ENCODE measurements at regions not wholly inside any gene's neighbourhood (a gene's known extent, or its start where the extent isn't known, plus 50 kb on each side); places are given as distances from the start of the nearest gene placed in this dataset.
A peak's percentile ranks its signal among the peaks of the same experiment; 100 is the strongest.

- H3K9me3 Mint-ChIP-seq = peaks cover 5% of the 10 kb centered on the region; the same call in 2 of the 3 replicates
- Histone ChIP-seq H3K4me2 (peak overlapping the region; percentile 36), H3K9me2 (ENCODE audit: insufficient read depth) (0 out of 2 replicates have a peak, but pooled peaks cover 4% of the 10 kb centered on the region), H3K27me3 (ENCODE audit: insufficient read depth) (no peaks in the 10 kb centered on the region), H3K4me1 (ENCODE audit: insufficient read depth) (peaks cover 27% of the 10 kb centered on the region), H3F3A (replicated peaks; ENCODE audit: low read depth) (no peaks in the 10 kb centered on the region), H4K20me1 (replicated peaks; ENCODE audit: insufficient read depth) (no peaks in the 10 kb centered on the region), H3K79me2 (replicated peaks; ENCODE audit: insufficient read depth) (no peaks in the 10 kb centered on the region), H3K4me3 (no peak overlapping the region; the same call in 1 of the 2 replicates), H2AFZ (no peak overlapping the region), H3K27ac (ENCODE audit: low read depth) (no peak overlapping the region), H3K36me3 (ENCODE audit: insufficient read depth) (no peaks in the 10 kb centered on the region)
- peak; percentile 75 for ATAC-seq
- H3K36me3 Mint-ChIP-seq (ENCODE audit: low read depth) = no peaks in the 10 kb centered on the region
- no peaks in the 10 kb centered on the region for H3K27me3 Mint-ChIP-seq (ENCODE audit: insufficient read depth, low read depth, poor library complexity)
- peaks cover 39% of the 10 kb centered on the region for H3K4me1 Mint-ChIP-seq
- DNase-seq (ENCODE audit: low spot score) = no peak
- H3K4me3 Mint-ChIP-seq = no peak overlapping the region
- H3K27ac Mint-ChIP-seq = peak overlapping the region; percentile 54; the same call in 1 of the 2 replicates
- TF ChIP-seq EZH2phosphoT487 (IDR thresholded peaks at IDR 0.05; ENCODE audit: unreplicated experiment) (no peak), STAT1 (IDR thresholded peaks at IDR 0.05; ENCODE audit: unreplicated experiment) (no peak), NANOG (IDR thresholded peaks at IDR 0.05; ENCODE audit: borderline replicate concordance) (no peak), ETS1 (IDR thresholded peaks at IDR 0.05) (no peak), CREB1 (CRISPR knock-in tag; IDR thresholded peaks at IDR 0.05; ENCODE audit: low read depth) (no peak), ZNF114 (CRISPR knock-in tag; IDR thresholded peaks at IDR 0.05) (no peak), EZH2 (IDR thresholded peaks at IDR 0.05; ENCODE audit: low read depth, unreplicated experiment) (no peak), ZNF462 (CRISPR knock-in tag; IDR thresholded peaks at IDR 0.05) (no peak), JUNB (IDR thresholded peaks at IDR 0.05; ENCODE audit: unreplicated experiment) (no peak), ZNF331 (CRISPR knock-in tag; IDR thresholded peaks at IDR 0.05; ENCODE audit: low read depth) (no peak), POLR2AphosphoS5 (IDR thresholded peaks at IDR 0.05; ENCODE audit: low read depth) (no peak)
- TF ChIP-seq, protein P1, sequence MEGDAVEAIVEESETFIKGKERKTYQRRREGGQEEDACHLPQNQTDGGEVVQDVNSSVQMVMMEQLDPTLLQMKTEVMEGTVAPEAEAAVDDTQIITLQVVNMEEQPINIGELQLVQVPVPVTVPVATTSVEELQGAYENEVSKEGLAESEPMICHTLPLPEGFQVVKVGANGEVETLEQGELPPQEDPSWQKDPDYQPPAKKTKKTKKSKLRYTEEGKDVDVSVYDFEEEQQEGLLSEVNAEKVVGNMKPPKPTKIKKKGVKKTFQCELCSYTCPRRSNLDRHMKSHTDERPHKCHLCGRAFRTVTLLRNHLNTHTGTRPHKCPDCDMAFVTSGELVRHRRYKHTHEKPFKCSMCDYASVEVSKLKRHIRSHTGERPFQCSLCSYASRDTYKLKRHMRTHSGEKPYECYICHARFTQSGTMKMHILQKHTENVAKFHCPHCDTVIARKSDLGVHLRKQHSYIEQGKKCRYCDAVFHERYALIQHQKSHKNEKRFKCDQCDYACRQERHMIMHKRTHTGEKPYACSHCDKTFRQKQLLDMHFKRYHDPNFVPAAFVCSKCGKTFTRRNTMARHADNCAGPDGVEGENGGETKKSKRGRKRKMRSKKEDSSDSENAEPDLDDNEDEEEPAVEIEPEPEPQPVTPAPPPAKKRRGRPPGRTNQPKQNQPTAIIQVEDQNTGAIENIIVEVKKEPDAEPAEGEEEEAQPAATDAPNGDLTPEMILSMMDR (conservative IDR thresholded peaks at IDR 0.05; ENCODE audit: low read depth in 2 of 2) = no peak
- TF ChIP-seq, protein P2, sequence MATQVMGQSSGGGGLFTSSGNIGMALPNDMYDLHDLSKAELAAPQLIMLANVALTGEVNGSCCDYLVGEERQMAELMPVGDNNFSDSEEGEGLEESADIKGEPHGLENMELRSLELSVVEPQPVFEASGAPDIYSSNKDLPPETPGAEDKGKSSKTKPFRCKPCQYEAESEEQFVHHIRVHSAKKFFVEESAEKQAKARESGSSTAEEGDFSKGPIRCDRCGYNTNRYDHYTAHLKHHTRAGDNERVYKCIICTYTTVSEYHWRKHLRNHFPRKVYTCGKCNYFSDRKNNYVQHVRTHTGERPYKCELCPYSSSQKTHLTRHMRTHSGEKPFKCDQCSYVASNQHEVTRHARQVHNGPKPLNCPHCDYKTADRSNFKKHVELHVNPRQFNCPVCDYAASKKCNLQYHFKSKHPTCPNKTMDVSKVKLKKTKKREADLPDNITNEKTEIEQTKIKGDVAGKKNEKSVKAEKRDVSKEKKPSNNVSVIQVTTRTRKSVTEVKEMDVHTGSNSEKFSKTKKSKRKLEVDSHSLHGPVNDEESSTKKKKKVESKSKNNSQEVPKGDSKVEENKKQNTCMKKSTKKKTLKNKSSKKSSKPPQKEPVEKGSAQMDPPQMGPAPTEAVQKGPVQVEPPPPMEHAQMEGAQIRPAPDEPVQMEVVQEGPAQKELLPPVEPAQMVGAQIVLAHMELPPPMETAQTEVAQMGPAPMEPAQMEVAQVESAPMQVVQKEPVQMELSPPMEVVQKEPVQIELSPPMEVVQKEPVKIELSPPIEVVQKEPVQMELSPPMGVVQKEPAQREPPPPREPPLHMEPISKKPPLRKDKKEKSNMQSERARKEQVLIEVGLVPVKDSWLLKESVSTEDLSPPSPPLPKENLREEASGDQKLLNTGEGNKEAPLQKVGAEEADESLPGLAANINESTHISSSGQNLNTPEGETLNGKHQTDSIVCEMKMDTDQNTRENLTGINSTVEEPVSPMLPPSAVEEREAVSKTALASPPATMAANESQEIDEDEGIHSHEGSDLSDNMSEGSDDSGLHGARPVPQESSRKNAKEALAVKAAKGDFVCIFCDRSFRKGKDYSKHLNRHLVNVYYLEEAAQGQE (IDR thresholded peaks at IDR 0.05; ENCODE audit: unreplicated experiment) = no peak
Measured at GRCh38 chr5:4206127-4206526, 610.5 kb downstream of the IRX1 start.

Measured in GM23338 (cell line).